Transverse colon (tissue), 4 donors: ENCODE measurements at regions not wholly inside any gene's neighbourhood (a gene's known extent, or its start where the extent isn't known, plus 50 kb on each side); places are given as distances from the start of the nearest gene placed in this dataset.

Experiments used
- DNase-seq: peaks from one replicate; pipeline ENCODE4 v3.0.0-alpha.2; 2019
- H3K27ac ChIP-seq, 4 donors: fragments of 200-600 bp; sonication (generic); 2 replicates each; pipeline ENCODE4 v1.5.1; 2016 to 2018; ENCODE audit warnings: inconsistent platforms in 4 of 4
- H3K27me3 ChIP-seq: fragments of 200-600 bp; sonication (generic); 2 replicates; pipeline ENCODE4 v1.5.1; 2017; ENCODE audit warnings: inconsistent platforms
- H3K36me3 ChIP-seq, 4 donors: fragments of 200-600 bp; sonication (generic); 2 replicates each; pipeline ENCODE4 v1.5.1; 2017 to 2019; ENCODE audit warnings: inconsistent platforms in 4 of 4
- H3K4me1 ChIP-seq, 4 donors: fragments of 200-600 bp; sonication (generic); 2 replicates each; pipeline ENCODE4 v1.5.1; 2017 to 2020; ENCODE audit warnings: inconsistent platforms in 4 of 4
- H3K4me3 ChIP-seq, 4 donors: fragments of 200-600 bp; sonication (generic); 1 replicate in 1 of 4; 2 replicates in 3 of 4; pipeline versions ENCODE4 v1.5.1 to v1.6.1; 2017 to 2019; ENCODE audit warnings: inconsistent platforms in 4 of 4
- H3K9me3 ChIP-seq, 2 donors: fragments of 200-600 bp; sonication (generic); 2 replicates each; pipeline ENCODE4 v1.5.1; 2017 to 2019; ENCODE audit warnings: inconsistent platforms in 2 of 2
- CTCF ChIP-seq, 5 experiments: fragments of 200-600 bp in 3 of 5; fragments of 450-650 bp in 2 of 5; sonication (generic) in 3 of 5; IDR thresholded peaks; 1 replicate in 2 of 5; 2 replicates in 3 of 5; pipeline ENCODE4 v1.5.1; 2016 to 2017; ENCODE audit warnings: antibody characterized with exemption in 5 of 5, inconsistent platforms in 3 of 5, mild to moderate bottlenecking in 2 of 5, moderate library complexity in 1 of 5
- EP300 ChIP-seq: sonication (generic); formaldehyde crosslinking; IDR thresholded peaks from one replicate; pipeline ENCODE4 v1.6.1; 2017; ENCODE audit warnings: antibody characterized with exemption, low read depth
- POLR2A ChIP-seq: fragments of 450-650 bp; IDR thresholded peaks from one replicate; pipeline ENCODE4 v1.6.1; 2016; ENCODE audit warnings: antibody characterized with exemption, mild to moderate bottlenecking, moderate library complexity
- POLR2AphosphoS5 ChIP-seq, 3 donors: sonication (generic); formaldehyde crosslinking; IDR thresholded peaks; one replicate each; pipeline ENCODE4 v1.6.1; 2016; ENCODE audit warnings: antibody characterized with exemption in 3 of 3
- WGBS, 2 donors: methylation state at CpG; one replicate each; pipeline ENCODE4 v1.1.5; 2018; ENCODE audit warnings: low coverage in 1 of 2; 5-methylcytosine and 5-hydroxymethylcytosine counted together
- in situ Hi-C, 4 donors: fragments of 200-750 bp; cut with MboI; loops; one replicate each; pipeline versions ENCODE4 v1.15.0 to v1.15.1; 2017; ENCODE audit warnings: low sequenced_read_pairs in 3 of 4, low pct_ligation_motif_present in 1 of 4, low pct_unique_long_range_greater_than_20kb in 1 of 4
- intact Hi-C: fragments of 100-400 bp; cut with DNase I; formaldehyde crosslinking; loops from one replicate; pipeline ENCODE4 v1.15.1; 2023; ENCODE audit warnings: low total_unique reads

DNA sequence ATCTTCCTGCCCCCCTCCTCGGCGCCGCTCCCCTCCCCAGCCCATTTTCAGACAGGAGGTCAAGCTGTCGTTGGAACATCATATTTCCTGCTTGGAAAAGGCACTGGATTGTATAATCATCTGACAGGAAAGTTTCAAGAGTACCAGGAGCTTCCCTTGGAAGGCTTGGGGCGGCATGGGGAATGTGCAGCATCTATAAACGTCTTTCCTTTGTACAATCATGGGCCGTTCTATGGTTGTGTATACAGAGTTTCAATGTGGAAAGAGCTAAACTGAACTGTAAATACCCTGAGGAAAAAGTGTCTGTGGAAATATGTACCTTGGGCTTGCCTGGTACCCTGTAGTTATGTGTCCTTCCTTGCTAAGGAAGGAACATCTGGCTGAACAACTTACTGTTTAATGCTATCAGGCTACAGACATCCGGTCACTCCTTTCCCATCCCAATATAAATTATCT lies 368.1 kb upstream of the ADGRL2 start:
- WGBS, 2 donors: 69 to 74% methylated on average over 4 to 8 of the region's 8 CpGs
- no peak for DNase-seq

DNA sequence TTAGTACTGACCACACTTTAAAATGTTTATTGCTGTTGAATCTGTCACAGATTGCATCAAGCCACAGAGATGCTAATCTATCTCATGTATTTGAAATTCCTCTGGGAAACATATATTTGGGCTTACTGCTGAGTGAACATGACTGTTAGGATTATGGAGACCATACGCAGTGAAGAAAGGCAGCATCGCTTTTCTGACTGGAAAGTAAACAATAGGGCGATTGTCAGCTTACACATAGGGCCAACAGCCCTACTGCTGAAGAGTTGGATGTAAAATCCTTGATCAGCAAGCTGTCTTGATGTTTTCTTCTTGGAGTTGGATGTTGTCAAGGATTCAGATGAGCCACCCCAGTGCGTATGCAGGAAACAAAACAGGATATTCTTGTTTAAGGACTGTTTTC lies 368.7 kb upstream of the ADGRL2 start:
- Histone ChIP-seq H3K27me3 (no peaks in the 10 kb centered on the region), H3K27ac (peak overlapping the region in 1 of 4 donors; percentile 8), H3K36me3 (no peaks in the 10 kb centered on the region), H3K9me3 (no peaks in the 10 kb centered on the region), H3K4me3 (no peak overlapping the region), H3K4me1 (peaks cover 0 to 11% (median 3%) of the 10 kb centered on the region in 4 donors)
- no peak for TF ChIP-seq POLR2A
- no peak for TF ChIP-seq CTCF (IDR thresholded peaks at IDR 0.05)
- no peak for TF ChIP-seq POLR2AphosphoS5 (IDR thresholded peaks at IDR 0.05)
- no peak for TF ChIP-seq EP300
- in situ Hi-C loops (no loop called here), intact Hi-C loops (no loop called here)
- 68 to 71% methylated on average over 4 of the region's 4 CpGs for WGBS, 2 donors
- no peak for DNase-seq

More for the DNA sequence above, 368.1 kb upstream of the ADGRL2 start:
- H3K27me3 ChIP-seq: no peaks in the 10 kb centered on the region
- intact Hi-C loops (no loop called here), in situ Hi-C loops (no loop called here)
- no peaks in the 10 kb centered on the region for H3K36me3 ChIP-seq
- TF ChIP-seq EP300: no peak
- TF ChIP-seq POLR2A: no peak
- H3K9me3 ChIP-seq: no peaks in the 10 kb centered on the region
- H3K4me3 ChIP-seq: no peak overlapping the region
- peak overlapping the region in 2 of 4 donors; percentile 8 to 33 for H3K27ac ChIP-seq
- H3K4me1 ChIP-seq: peaks cover 0 to 17% (median 3%) of the 10 kb centered on the region in 4 donors

- Histone ChIP-seq H3K27ac (peak overlapping the region in 1 of 4 donors; percentile 8), H3K4me3 (no peak overlapping the region), H3K27me3 (no peaks in the 10 kb centered on the region), H3K4me1 (peaks cover 0 to 11% (median 3%) of the 10 kb centered on the region in 4 donors), H3K9me3 (no peaks in the 10 kb centered on the region), H3K36me3 (no peaks in the 10 kb centered on the region)
- WGBS, 2 donors: 65 to 76% methylated on average over 2 of the region's 2 CpGs
- no peak for TF ChIP-seq POLR2AphosphoS5 (IDR thresholded peaks at IDR 0.05)
- no peak for TF ChIP-seq CTCF (IDR thresholded peaks at IDR 0.05)
- TF ChIP-seq EP300: no peak
- no peak for TF ChIP-seq POLR2A
- intact Hi-C loops: no loop called here
- in situ Hi-C loops: no loop called here
- no peak for DNase-seq
Measured at GRCh38 chr1:81431624-81432000, 369.1 kb upstream of the ADGRL2 start.

- Histone ChIP-seq H3K4me1 (peaks cover 0 to 8% (median 3%) of the 10 kb centered on the region in 4 donors), H3K27ac (no peak overlapping the region), H3K9me3 (no peaks in the 10 kb centered on the region), H3K27me3 (no peaks in the 10 kb centered on the region), H3K4me3 (no peak overlapping the region), H3K36me3 (no peaks in the 10 kb centered on the region)
- intact Hi-C loops (no loop called here), in situ Hi-C loops (no loop called here)
- WGBS, 2 donors: 55 to 58% methylated on average over 3 to 6 of the region's 6 CpGs
- DNase-seq: no peak
- TF ChIP-seq POLR2A (no peak), EP300 (no peak), CTCF (IDR thresholded peaks at IDR 0.05) (no peak), POLR2AphosphoS5 (IDR thresholded peaks at IDR 0.05) (no peak)
Measured at GRCh38 chr1:81430955-81431623, 369.6 kb upstream of the ADGRL2 start.
